HUDEP-2 (cell line): ENCODE measurements at regions not wholly inside any gene's neighbourhood (a gene's known extent, or its start where the extent isn't known, plus 50 kb on each side); places are given as distances from the start of the nearest gene placed in this dataset.
"Not testable (repeated sequence)": the region's sequence is repeated elsewhere in the genome, so short reads cannot be mapped to it uniquely, and the experiment has no call there.

Source experiments
- DNase-seq, 76 experiments: peaks; one replicate each; lab custom pipeline; 2025; ENCODE audit not compliant: unreplicated experiment in 76 of 76; lab: John Stamatoyannopoulos, UW

GRCh38 chr1:194795917-194796593 lies 1609.6 kb upstream of the B3GALT2 start:
- no peak for DNase-seq

GRCh38 chr1:194787001-194787400 lies 1600.6 kb upstream of the B3GALT2 start:
- DNase-seq: no peak

- no peak for DNase-seq
Observed at GRCh38 chr1:194786027-194786426, 1599.6 kb upstream of the B3GALT2 start.

- DNase-seq: no peak
Observed at GRCh38 chr1:194776657-194777056, 1590.2 kb upstream of the B3GALT2 start.

- no peak for DNase-seq
Observed at GRCh38 chr1:194774535-194774934, 1588.1 kb upstream of the B3GALT2 start.

- no peak for DNase-seq
Observed at GRCh38 chr1:194755241-194755994, 1569.0 kb upstream of the B3GALT2 start.

GRCh38 chr1:194738843-194739242 lies 1552.4 kb upstream of the B3GALT2 start:
- DNase-seq: not testable (repeated sequence)

- no peak for DNase-seq
Observed at GRCh38 chr1:194734970-194735369, 1548.6 kb upstream of the B3GALT2 start.

GRCh38 chr1:194731025-194731424 lies 1544.6 kb upstream of the B3GALT2 start:
- no peak for DNase-seq

GRCh38 chr1:194730304-194730703 lies 1543.9 kb upstream of the B3GALT2 start:
- DNase-seq: no peak

- DNase-seq: no peak
Observed at GRCh38 chr1:194723067-194723466, 1536.7 kb upstream of the B3GALT2 start.

GRCh38 chr1:194717941-194718340 lies 1531.5 kb upstream of the B3GALT2 start:
- DNase-seq: no peak

GRCh38 chr1:194717334-194717733 lies 1530.9 kb upstream of the B3GALT2 start:
- no peak for DNase-seq

- no peak for DNase-seq
Observed at GRCh38 chr1:194710671-194711070, 1524.3 kb upstream of the B3GALT2 start.

GRCh38 chr1:194709439-194709838 lies 1523.0 kb upstream of the B3GALT2 start:
- no peak for DNase-seq

GRCh38 chr1:194707074-194707473 lies 1520.7 kb upstream of the B3GALT2 start:
- no peak for DNase-seq

GRCh38 chr1:194705123-194705854 lies 1518.9 kb upstream of the B3GALT2 start:
- no peak for DNase-seq

- peak in 4 of 76 experiments; percentile 0 to 14 (median 10) for DNase-seq
Observed at GRCh38 chr1:194698908-194699318, 1512.5 kb upstream of the B3GALT2 start.

- DNase-seq: no peak
Observed at GRCh38 chr1:194693244-194693643, 1506.8 kb upstream of the B3GALT2 start.

- DNase-seq: no peak
Observed at GRCh38 chr1:194684636-194685035, 1498.2 kb upstream of the B3GALT2 start.

GRCh38 chr1:194658090-194658439 lies 1471.7 kb upstream of the B3GALT2 start:
- DNase-seq: peak in 9 of 76 experiments; percentile 0 to 34 (median 8)

GRCh38 chr1:194654956-194655355 lies 1468.5 kb upstream of the B3GALT2 start:
- no peak for DNase-seq
